GM23248 (cell line): ENCODE measurements at regions not wholly inside any gene's neighbourhood (a gene's known extent, or its start where the extent isn't known, plus 50 kb on each side); places are given as distances from the start of the nearest gene placed in this dataset.
A peak's percentile ranks its signal among the peaks of the same experiment; 100 is the strongest.

Experiments
- DNase-seq: peaks from one replicate; pipeline ENCODE4 v3.0.0-alpha.2; 2015
- H2AFZ ChIP-seq: fragments of 200-600 bp; sonication (generic); 2 replicates; pipeline ENCODE4 v1.6.1; 2016; ENCODE audit warnings: antibody characterized with exemption
- H3F3A ChIP-seq: fragments of 200-600 bp; sonication (generic); 2 replicates; pipeline ENCODE4 v1.6.1; 2016; ENCODE audit warnings: mild to moderate bottlenecking, antibody characterized with exemption, mixed run types; ENCODE audit not compliant: insufficient read depth
- H3K27ac ChIP-seq: fragments of 200-600 bp; sonication (generic); 2 replicates; pipeline ENCODE4 v1.5.1; 2016; ENCODE audit warnings: mild to moderate bottlenecking
- H3K27me3 ChIP-seq: fragments of 200-600 bp; sonication (generic); replicated peaks from 2 replicates; pipeline ENCODE4 v1.6.1; 2016; ENCODE audit warnings: mild to moderate bottlenecking; ENCODE audit not compliant: insufficient read depth
- H3K36me3 ChIP-seq: fragments of 200-600 bp; sonication (generic); 2 replicates; pipeline ENCODE4 v1.6.1; 2016; ENCODE audit warnings: low read depth, mild to moderate bottlenecking
- H3K4me1 ChIP-seq: fragments of 200-600 bp; sonication (generic); 2 replicates; pipeline ENCODE4 v1.6.1; 2016; ENCODE audit warnings: mild to moderate bottlenecking; ENCODE audit not compliant: insufficient read depth
- H3K4me2 ChIP-seq: fragments of 200-600 bp; sonication (generic); one replicate; pipeline ENCODE4 v1.6.1; 2016; ENCODE audit warnings: mild to moderate bottlenecking; ENCODE audit not compliant: unreplicated experiment
- H3K4me3 ChIP-seq: fragments of 200-600 bp; sonication (generic); 2 replicates; pipeline ENCODE4 v1.5.1; 2016; ENCODE audit warnings: mild to moderate bottlenecking
- H3K79me2 ChIP-seq: fragments of 200-600 bp; sonication (generic); 2 replicates; pipeline ENCODE4 v1.6.1; 2016; ENCODE audit warnings: mild to moderate bottlenecking; ENCODE audit not compliant: insufficient read depth
- H3K9ac ChIP-seq: fragments of 200-600 bp; sonication (generic); 2 replicates; pipeline ENCODE4 v1.6.1; 2016; ENCODE audit warnings: mild to moderate bottlenecking
- H3K9me2 ChIP-seq: fragments of 200-600 bp; sonication (generic); 2 replicates; pipeline ENCODE4 v1.6.1; 2016; ENCODE audit warnings: mixed run types, mild to moderate bottlenecking, moderate library complexity; ENCODE audit not compliant: insufficient read depth
- H3K9me3 ChIP-seq: fragments of 200-600 bp; sonication (generic); one replicate; pipeline ENCODE4 v1.6.1; 2017; ENCODE audit warnings: low read depth
- H4K20me1 ChIP-seq: fragments of 200-600 bp; sonication (generic); 2 replicates; pipeline ENCODE4 v1.6.0; 2016; ENCODE audit not compliant: insufficient read depth
- EZH2 ChIP-seq: fragments of 200-600 bp; sonication (generic); IDR thresholded peaks from 2 replicates; pipeline ENCODE4 v1.6.1; 2018; ENCODE audit warnings: antibody characterized with exemption, mild to moderate bottlenecking; ENCODE audit not compliant: insufficient read depth, poor library complexity, severe bottlenecking
- EZH2phosphoT487 ChIP-seq: fragments of 200-600 bp; sonication (generic); IDR thresholded peaks from 2 replicates; pipeline ENCODE4 v1.6.1; 2018; ENCODE audit warnings: antibody characterized with exemption, moderate library complexity, mild to moderate bottlenecking, low read depth; ENCODE audit not compliant: insufficient read depth
- WGBS, 2 experiments: methylation state at CpG; one replicate each; pipeline ENCODE4 v1.1.6; 2015 to 2017; ENCODE audit warnings: low lambda C conversion rate in 2 of 2, low coverage in 1 of 2; ENCODE audit errors: missing lambda C conversion rate in 2 of 2; 5-methylcytosine and 5-hydroxymethylcytosine counted together
- in situ Hi-C: fragments of 300-500 bp; cut with MboI; formaldehyde crosslinking; loops from 2 replicates; pipeline ENCODE4 v1.15.0; 2020

DNA sequence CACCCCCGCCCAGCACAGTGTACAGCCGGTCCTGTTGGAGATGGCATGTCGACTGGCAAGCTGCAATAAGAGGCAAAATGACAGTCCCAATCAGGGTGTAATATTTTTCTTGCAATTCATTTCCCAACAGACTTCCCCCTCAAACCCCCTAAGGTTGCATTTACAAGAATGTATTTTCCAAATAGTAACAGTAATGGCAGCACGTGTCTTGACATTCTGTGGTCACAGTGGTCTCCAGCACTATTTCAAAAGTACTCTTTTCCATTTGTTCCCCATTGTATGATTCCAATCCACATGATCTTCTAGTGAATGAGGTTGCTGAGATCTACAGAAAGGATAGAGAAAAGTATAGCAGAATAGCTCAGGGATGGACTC lies 97.8 kb upstream of the CARMIL1 start:
- no peak overlapping the region for H3K27ac ChIP-seq
- H2AFZ ChIP-seq, result no peak overlapping the region
- H3K79me2 ChIP-seq, result no peaks in the 10 kb centered on the region
- peaks cover 30% of the 10 kb centered on the region for H3K4me1 ChIP-seq
- no peak for TF ChIP-seq EZH2phosphoT487
- H3K9me2 ChIP-seq, result no peaks in the 10 kb centered on the region
- no peaks in the 10 kb centered on the region for H3K9me3 ChIP-seq
- WGBS, 2 experiments, result 71 to 77% methylated on average over 4 of the region's 4 CpGs
- H3K27me3 ChIP-seq, result no peaks in the 10 kb centered on the region
- no peaks in the 10 kb centered on the region for H3K36me3 ChIP-seq
- peaks cover 19% of the 10 kb centered on the region for H3F3A ChIP-seq
- H4K20me1 ChIP-seq, result no peaks in the 10 kb centered on the region
- H3K4me2 ChIP-seq, result no peak overlapping the region
- no peak overlapping the region for H3K4me3 ChIP-seq
- DNase-seq, result no peak
- H3K9ac ChIP-seq, result no peak overlapping the region
- in situ Hi-C loops, result no loop called here

DNA sequence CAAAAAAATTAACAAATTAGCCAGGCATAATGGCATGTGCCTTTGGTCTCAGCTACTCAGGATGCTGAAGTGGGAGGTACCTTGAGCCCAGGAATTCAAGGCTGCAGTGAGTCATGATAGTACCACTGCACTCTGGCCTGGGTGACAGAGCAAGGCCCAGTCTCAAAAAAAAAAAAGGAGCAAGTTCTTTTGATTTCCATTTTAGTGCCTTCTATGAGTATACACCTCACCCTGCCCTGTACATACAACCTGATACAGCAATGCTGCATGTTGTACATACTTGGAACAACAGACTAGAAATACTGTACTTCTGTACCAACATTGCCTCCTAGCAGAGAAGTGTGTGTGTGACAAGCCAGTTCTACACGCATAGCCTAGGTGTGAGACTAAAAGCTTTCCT lies 97.3 kb upstream of the CARMIL1 start:
- no peak for TF ChIP-seq EZH2
- TF ChIP-seq EZH2phosphoT487, result no peak
- no peaks in the 10 kb centered on the region for H3K79me2 ChIP-seq
- H3K9ac ChIP-seq, result no peak overlapping the region
- no peak overlapping the region for H3K4me2 ChIP-seq
- 97 to 100% methylated on average over 1 of the region's 1 CpG for WGBS, 2 experiments
- no peaks in the 10 kb centered on the region for H4K20me1 ChIP-seq
- H3K36me3 ChIP-seq, result no peaks in the 10 kb centered on the region
- H3K9me2 ChIP-seq, result no peaks in the 10 kb centered on the region
- peaks cover 29% of the 10 kb centered on the region for H3K4me1 ChIP-seq
- no peaks in the 10 kb centered on the region for H3K9me3 ChIP-seq
- H3K27me3 ChIP-seq, result no peaks in the 10 kb centered on the region
- H3K4me3 ChIP-seq, result no peak overlapping the region
- peaks cover 19% of the 10 kb centered on the region for H3F3A ChIP-seq
- H2AFZ ChIP-seq, result no peak overlapping the region
- no peak overlapping the region for H3K27ac ChIP-seq
- DNase-seq, result peak; percentile 37
- in situ Hi-C loops, result no loop called here

DNA sequence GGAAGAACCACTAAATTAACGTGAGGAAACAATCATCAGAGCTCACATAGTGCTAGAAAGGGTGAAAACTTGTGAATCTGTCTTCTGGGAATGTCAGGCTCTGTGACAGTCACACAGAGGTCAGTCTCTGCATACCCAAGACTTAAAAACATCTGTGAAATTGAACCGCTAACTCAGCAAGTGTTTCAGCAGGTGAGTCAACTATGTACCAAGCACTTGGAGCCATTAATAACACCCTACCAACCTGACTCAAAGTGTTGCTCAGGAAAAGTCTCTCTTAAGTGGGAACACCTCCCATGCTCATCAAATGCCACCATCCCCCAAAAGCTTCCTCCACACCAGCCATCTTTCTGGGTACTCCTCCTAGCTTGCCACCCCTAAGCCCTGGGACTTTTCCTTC lies 92.3 kb upstream of the CARMIL1 start:
- TF ChIP-seq EZH2 (no peak), EZH2phosphoT487 (no peak)
- in situ Hi-C loops, result no loop called here

DNA sequence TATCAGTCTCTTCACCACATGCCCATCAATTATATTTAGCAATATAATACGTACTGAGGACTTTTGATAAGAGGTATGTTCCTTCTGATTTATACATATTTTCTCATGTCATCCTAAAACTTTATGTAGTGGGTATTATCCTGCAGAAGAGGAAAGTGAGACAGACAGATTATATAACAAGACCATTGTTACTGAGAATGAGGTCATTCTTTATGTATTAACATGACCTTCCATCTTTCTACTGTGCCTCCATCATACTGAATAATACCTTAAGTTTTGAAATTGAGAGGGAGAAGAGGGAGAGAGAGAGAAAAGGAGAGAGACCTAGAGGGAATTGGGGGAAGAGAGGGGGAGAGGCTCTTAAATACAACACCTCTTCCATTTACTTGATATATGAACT lies 90.9 kb upstream of the CARMIL1 start:
- no peaks in the 10 kb centered on the region for H3K9me3 ChIP-seq
- 79 to 86% methylated on average over 1 of the region's 1 CpG for WGBS, 2 experiments
- H3K27me3 ChIP-seq, result no peaks in the 10 kb centered on the region
- H3F3A ChIP-seq, result peaks cover 21% of the 10 kb centered on the region
- DNase-seq, result no peak
- no peaks in the 10 kb centered on the region for H4K20me1 ChIP-seq
- H3K4me1 ChIP-seq, result peaks cover 25% of the 10 kb centered on the region
- no peak overlapping the region for H3K4me2 ChIP-seq
- TF ChIP-seq EZH2 (no peak), EZH2phosphoT487 (no peak)
- in situ Hi-C loops, result no loop called here
- H2AFZ ChIP-seq, result no peak overlapping the region
- no peaks in the 10 kb centered on the region for H3K36me3 ChIP-seq
- H3K79me2 ChIP-seq, result no peaks in the 10 kb centered on the region
- H3K9me2 ChIP-seq, result no peaks in the 10 kb centered on the region; the same call in 1 of the 2 replicates
- no peak overlapping the region for H3K4me3 ChIP-seq
- no peak overlapping the region for H3K9ac ChIP-seq
- H3K27ac ChIP-seq, result no peak overlapping the region

More for the DNA sequence above, 92.3 kb upstream of the CARMIL1 start:
- Histone ChIP-seq H3K4me3 (no peak overlapping the region), H3K27me3 (no peaks in the 10 kb centered on the region), H3K9ac (no peak overlapping the region), H3F3A (peaks cover 8% of the 10 kb centered on the region), H3K4me2 (no peak overlapping the region), H2AFZ (no peak overlapping the region), H3K36me3 (no peaks in the 10 kb centered on the region), H4K20me1 (no peaks in the 10 kb centered on the region), H3K27ac (no peak overlapping the region), H3K79me2 (no peaks in the 10 kb centered on the region), H3K4me1 (peaks cover 12% of the 10 kb centered on the region), H3K9me3 (no peaks in the 10 kb centered on the region), H3K9me2 (no peaks in the 10 kb centered on the region; the same call in 1 of the 2 replicates)
- DNase-seq, result no peak
- WGBS, 2 experiments, result 57 to 59% methylated on average over 2 of the region's 2 CpGs

DNA sequence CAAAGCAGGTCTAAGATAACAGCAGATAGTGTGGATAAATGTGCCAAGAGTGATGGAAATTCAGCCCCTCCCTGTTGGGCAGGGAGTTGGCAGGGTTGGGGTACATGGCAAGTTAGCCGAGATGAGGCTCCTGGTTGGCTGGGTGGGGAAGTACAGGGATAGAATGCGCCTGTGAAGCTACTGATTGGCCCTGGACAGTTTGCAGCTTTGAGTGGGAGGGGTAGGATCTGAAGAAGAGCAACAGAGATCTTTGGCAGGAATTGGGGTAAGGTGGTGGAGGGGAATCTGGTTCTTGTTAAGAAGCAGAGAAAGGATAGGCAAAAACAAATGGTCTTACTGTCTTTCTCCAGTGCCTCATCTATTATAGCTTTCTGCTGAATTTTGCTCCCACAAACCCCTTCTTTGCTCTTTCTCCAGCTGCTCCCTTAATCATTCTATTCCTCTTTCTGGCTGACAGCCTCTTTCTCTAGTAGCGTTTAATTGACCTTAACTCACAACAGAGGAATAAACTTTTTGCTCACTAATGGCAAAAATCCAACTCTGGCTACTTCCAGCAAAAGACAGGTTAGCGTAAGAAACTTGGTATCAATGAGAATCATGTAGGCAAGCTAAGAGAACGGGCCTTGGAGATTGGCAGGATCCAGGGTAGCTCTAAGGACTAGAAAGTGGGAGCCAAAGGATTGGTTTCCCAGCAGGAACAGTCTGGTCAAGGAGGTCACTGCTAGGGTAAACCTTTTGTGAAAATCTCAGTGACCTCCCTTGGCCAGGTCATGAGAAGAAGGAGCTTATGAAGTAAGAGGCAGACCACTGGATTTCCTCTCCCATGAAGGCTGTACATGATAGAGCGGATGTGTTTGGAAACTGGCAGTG lies 86.3 kb upstream of the CARMIL1 start:
- H4K20me1 ChIP-seq, result no peaks in the 10 kb centered on the region
- no peaks in the 10 kb centered on the region for H3K9me3 ChIP-seq
- in situ Hi-C loops, result no loop called here
- peak; percentile 78 for DNase-seq
- H3F3A ChIP-seq, result peaks cover 35% of the 10 kb centered on the region
- H3K27me3 ChIP-seq, result no peaks in the 10 kb centered on the region
- peak overlapping the region; percentile 82 for H3K4me2 ChIP-seq
- peak overlapping the region; percentile 63 for H3K9ac ChIP-seq
- H3K9me2 ChIP-seq, result no peaks in the 10 kb centered on the region
- H3K4me1 ChIP-seq, result peaks cover 33% of the 10 kb centered on the region
- H3K36me3 ChIP-seq, result no peaks in the 10 kb centered on the region
- H3K4me3 ChIP-seq, result peak overlapping the region; percentile 49
- no peaks in the 10 kb centered on the region for H3K79me2 ChIP-seq
- peak overlapping the region; percentile 96 for H3K27ac ChIP-seq
- WGBS, 2 experiments, result 8 to 11% methylated on average over 6 of the region's 6 CpGs
- peak overlapping the region; percentile 78 for H2AFZ ChIP-seq
- TF ChIP-seq EZH2 (no peak), EZH2phosphoT487 (no peak)
